NB4 (cell line): ENCODE measurements at regions not wholly inside any gene's neighbourhood (a gene's known extent, or its start where the extent isn't known, plus 50 kb on each side); places are given as distances from the start of the nearest gene placed in this dataset.
A peak's percentile ranks its signal among the peaks of the same experiment; 100 is the strongest.

ENCODE experiments used
- DNase-seq: peaks from one replicate; pipeline ENCODE4 v3.0.0; 2010; ENCODE audit warnings: low read depth
- H3K4me3 ChIP-seq: one replicate; pipeline ENCODE4 v1.5.1; 2011; ENCODE audit warnings: mild to moderate bottlenecking, low read depth, low read length, moderate library complexity
- MYC ChIP-seq: IDR thresholded peaks from 2 replicates; pipeline ENCODE4 v1.6.1; 2011; ENCODE audit warnings: low read depth, low read length
- POLR2A ChIP-seq: IDR thresholded peaks from 2 replicates; pipeline ENCODE4 v1.6.1; 2011; ENCODE audit warnings: mild to moderate bottlenecking; ENCODE audit not compliant: insufficient read length; ENCODE audit errors: extremely low read depth
- TF ChIP-seq, protein P1 (sequence below): IDR thresholded peaks from one replicate; pipeline ENCODE4 v1.5.1; 2012; ENCODE audit warnings: low read depth, low read length
- TF ChIP-seq, protein P2 (sequence below): IDR thresholded peaks from 2 replicates; pipeline ENCODE4 v1.6.1; 2011; ENCODE audit warnings: low read depth, low read length

DNA sequence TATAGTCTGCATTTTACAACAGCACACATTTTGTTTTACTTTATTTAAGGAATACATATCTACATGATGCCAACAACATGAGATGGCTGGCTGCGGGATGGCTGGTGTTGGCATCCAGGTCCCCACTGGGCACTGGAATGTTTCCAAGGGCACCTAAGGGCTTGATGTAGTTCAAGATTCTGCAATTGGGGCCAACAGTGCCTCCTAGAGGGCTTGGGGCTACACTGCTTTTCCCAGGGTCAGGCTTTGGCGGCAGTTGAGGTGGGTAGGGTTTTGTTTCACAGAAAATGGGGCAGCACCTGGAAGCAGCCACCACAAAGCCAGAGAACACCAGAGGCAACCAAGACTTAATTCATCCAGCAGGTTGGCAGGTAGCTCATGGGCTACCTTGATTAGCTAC is 166.7 kb upstream of the PRNP start:
- peak; percentile 46 for DNase-seq
- no peak overlapping the region for H3K4me3 ChIP-seq
- TF ChIP-seq, protein P1, sequence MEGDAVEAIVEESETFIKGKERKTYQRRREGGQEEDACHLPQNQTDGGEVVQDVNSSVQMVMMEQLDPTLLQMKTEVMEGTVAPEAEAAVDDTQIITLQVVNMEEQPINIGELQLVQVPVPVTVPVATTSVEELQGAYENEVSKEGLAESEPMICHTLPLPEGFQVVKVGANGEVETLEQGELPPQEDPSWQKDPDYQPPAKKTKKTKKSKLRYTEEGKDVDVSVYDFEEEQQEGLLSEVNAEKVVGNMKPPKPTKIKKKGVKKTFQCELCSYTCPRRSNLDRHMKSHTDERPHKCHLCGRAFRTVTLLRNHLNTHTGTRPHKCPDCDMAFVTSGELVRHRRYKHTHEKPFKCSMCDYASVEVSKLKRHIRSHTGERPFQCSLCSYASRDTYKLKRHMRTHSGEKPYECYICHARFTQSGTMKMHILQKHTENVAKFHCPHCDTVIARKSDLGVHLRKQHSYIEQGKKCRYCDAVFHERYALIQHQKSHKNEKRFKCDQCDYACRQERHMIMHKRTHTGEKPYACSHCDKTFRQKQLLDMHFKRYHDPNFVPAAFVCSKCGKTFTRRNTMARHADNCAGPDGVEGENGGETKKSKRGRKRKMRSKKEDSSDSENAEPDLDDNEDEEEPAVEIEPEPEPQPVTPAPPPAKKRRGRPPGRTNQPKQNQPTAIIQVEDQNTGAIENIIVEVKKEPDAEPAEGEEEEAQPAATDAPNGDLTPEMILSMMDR = peak; percentile 76
- TF ChIP-seq POLR2A = no peak

DNA sequence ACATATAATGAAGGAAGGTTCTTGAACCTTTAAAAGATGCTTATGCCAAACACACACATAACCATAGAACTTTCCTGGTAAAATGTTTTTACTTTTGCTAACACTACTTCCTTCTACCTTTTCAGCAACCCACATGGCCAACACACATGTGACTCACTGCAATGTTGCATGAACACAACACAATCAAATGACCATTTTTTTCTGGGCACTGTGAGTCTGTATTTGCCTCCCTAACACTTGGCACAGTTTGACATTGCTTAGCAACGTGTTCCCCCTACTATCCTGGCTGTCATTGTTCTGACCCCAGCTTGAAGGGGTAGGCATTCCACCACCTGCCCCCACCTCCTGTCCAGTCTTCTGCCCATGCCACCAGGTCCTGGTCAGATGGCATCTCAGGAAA is 169.4 kb upstream of the PRNP start:
- no peak for DNase-seq
- no peak overlapping the region for H3K4me3 ChIP-seq
- TF ChIP-seq, protein P1 = no peak
- no peak for TF ChIP-seq POLR2A
- TF ChIP-seq, protein P2, sequence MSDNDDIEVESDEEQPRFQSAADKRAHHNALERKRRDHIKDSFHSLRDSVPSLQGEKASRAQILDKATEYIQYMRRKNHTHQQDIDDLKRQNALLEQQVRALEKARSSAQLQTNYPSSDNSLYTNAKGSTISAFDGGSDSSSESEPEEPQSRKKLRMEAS = no peak
- TF ChIP-seq MYC = no peak

DNA sequence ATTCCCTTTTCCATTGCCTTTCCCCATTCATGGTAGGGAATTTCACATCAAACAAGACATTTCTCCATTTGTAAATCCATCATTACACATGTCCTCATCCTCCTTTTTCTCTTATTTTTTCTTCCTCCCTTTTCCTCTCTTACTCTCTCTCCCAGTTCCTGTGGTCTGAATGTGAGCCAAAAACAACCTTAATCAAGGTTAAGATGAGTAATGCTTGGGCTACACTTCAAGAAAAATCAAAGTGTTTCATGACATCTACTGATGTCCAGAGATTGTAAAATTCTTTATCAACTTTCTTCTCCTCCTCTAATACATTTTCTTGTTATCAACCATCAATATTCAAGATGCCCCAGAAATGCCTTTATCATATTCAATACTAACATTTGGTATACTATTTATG is 172.5 kb upstream of the PRNP start:
- no peak for DNase-seq
- H3K4me3 ChIP-seq = no peak overlapping the region
- TF ChIP-seq POLR2A (no peak), MYC (no peak)
- TF ChIP-seq, protein P2 = no peak
- TF ChIP-seq, protein P1 = no peak

DNA sequence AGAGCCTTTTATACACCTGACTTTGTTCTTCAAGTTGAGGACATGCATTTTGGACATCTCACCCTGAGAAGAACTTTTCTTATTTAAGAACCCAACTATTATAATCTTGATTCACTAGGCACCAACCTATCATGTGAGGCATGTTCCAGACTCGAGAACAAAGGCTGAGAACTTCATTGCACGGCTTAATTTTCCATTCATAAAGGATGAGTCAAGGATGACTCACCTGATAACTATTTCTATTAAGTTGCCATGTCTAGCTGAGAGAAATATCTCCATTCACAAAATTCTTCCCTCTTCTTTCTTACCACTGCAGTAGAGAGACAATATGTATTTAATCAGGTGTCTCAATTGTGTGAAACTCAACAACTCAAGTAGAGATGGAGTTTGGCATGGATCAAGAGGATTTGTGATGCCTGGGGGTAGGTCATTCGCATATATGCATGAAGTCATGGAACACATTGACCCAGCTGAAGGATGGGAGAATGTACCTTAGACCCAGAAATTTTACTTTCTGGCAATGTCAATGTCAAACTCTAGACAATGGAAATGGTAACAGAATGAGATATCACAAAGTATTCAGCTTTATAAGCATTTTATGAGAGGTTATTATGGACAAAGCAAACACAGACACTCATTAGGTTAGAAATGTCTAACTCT is 173.2 kb upstream of the PRNP start:
- DNase-seq = no peak
- TF ChIP-seq POLR2A (no peak), MYC (no peak)
- TF ChIP-seq, protein P2 = no peak
- TF ChIP-seq, protein P1 = no peak
- no peak overlapping the region for H3K4me3 ChIP-seq

DNA sequence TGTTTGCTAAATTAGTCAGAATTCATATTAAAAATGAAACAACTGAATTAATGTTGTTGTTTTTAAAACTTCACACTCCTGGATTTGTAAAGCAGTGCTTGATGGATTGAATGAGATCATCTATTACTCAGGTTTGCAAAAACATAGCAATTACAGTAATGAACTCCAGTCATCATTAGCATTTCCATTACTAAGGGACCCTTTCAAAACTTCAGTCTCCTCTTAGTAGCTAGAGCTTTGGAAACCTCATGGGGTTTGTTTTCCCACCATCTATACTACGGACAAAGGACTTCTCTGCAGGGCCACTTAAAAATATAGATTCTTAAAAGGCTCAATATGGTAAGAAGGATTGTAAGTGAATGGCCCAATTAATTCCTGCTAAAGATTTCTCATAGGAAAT is 174.5 kb upstream of the PRNP start:
- TF ChIP-seq, protein P2 = no peak
- no peak for TF ChIP-seq POLR2A
- no peak for TF ChIP-seq MYC
- TF ChIP-seq, protein P1 = no peak
- no peak for DNase-seq
- H3K4me3 ChIP-seq = no peak overlapping the region
